ENCODE measurements at regions not wholly inside any gene's neighbourhood (a gene's known extent, or its start where the extent isn't known, plus 50 kb on each side); places are given as distances from the start of the nearest gene placed in this dataset.

- no peaks in the 10 kb centered on the region for H3K36me3 ChIP-seq
- no peaks in the 10 kb centered on the region for H3K9me3 ChIP-seq
- no peak for DNase-seq
- TF ChIP-seq CTCF (IDR thresholded peaks at IDR 0.05) (no peak), POLR2A (IDR thresholded peaks at IDR 0.05) (no peak)
- no peaks in the 10 kb centered on the region for H3K27me3 ChIP-seq
- no peak overlapping the region for H3K27ac ChIP-seq
- H3K4me3 ChIP-seq, result no peak overlapping the region
- H3K4me1 ChIP-seq, result no peaks in the 10 kb centered on the region
Measured at GRCh38 chr5:5887833-5888232, 465.4 kb downstream of the ICE1 start.

GRCh38 chr5:5886812-5887486 lies 464.5 kb downstream of the ICE1 start:
- no peaks in the 10 kb centered on the region for H3K27me3 ChIP-seq
- H3K4me1 ChIP-seq, result no peaks in the 10 kb centered on the region
- DNase-seq, result peak; percentile 35 to 61 (median 57)
- no peaks in the 10 kb centered on the region for H3K9me3 ChIP-seq
- no peak for TF ChIP-seq POLR2A (IDR thresholded peaks at IDR 0.05)
- peak in 5 of 6 experiments; percentile 40 to 71 (median 49) for TF ChIP-seq CTCF (IDR thresholded peaks at IDR 0.05)
- no peak overlapping the region for H3K27ac ChIP-seq
- no peaks in the 10 kb centered on the region for H3K36me3 ChIP-seq
- no peak overlapping the region for H3K4me3 ChIP-seq

- Histone ChIP-seq H3K27ac (no peak overlapping the region), H3K4me1 (no peaks in the 10 kb centered on the region), H3K9me3 (no peaks in the 10 kb centered on the region), H3K27me3 (no peaks in the 10 kb centered on the region), H3K4me3 (no peak overlapping the region), H3K36me3 (no peaks in the 10 kb centered on the region)
- DNase-seq, result no peak
- no peak for TF ChIP-seq POLR2A (IDR thresholded peaks at IDR 0.05)
- TF ChIP-seq CTCF (IDR thresholded peaks at IDR 0.05), result no peak
Measured at GRCh38 chr5:5886353-5886752, 463.9 kb downstream of the ICE1 start.

GRCh38 chr5:5885782-5886181 lies 463.3 kb downstream of the ICE1 start:
- H3K27me3 ChIP-seq, result no peaks in the 10 kb centered on the region
- no peak overlapping the region for H3K27ac ChIP-seq
- H3K4me1 ChIP-seq, result no peaks in the 10 kb centered on the region
- TF ChIP-seq CTCF (IDR thresholded peaks at IDR 0.05) (no peak), POLR2A (IDR thresholded peaks at IDR 0.05) (no peak)
- H3K36me3 ChIP-seq, result no peaks in the 10 kb centered on the region
- H3K9me3 ChIP-seq, result no peaks in the 10 kb centered on the region
- H3K4me3 ChIP-seq, result no peak overlapping the region
- no peak for DNase-seq

- no peak for DNase-seq
- H3K4me1 ChIP-seq, result no peaks in the 10 kb centered on the region
- no peaks in the 10 kb centered on the region for H3K9me3 ChIP-seq
- no peak for TF ChIP-seq POLR2A (IDR thresholded peaks at IDR 0.05)
- TF ChIP-seq CTCF (IDR thresholded peaks at IDR 0.05), result no peak
- H3K4me3 ChIP-seq, result no peak overlapping the region
- no peak overlapping the region for H3K27ac ChIP-seq
- no peaks in the 10 kb centered on the region for H3K36me3 ChIP-seq
- H3K27me3 ChIP-seq, result no peaks in the 10 kb centered on the region
Measured at GRCh38 chr5:5884593-5884992, 462.1 kb downstream of the ICE1 start.

- H3K36me3 ChIP-seq, result no peaks in the 10 kb centered on the region
- no peaks in the 10 kb centered on the region for H3K27me3 ChIP-seq
- no peaks in the 10 kb centered on the region for H3K4me1 ChIP-seq
- TF ChIP-seq POLR2A (IDR thresholded peaks at IDR 0.05) (no peak), CTCF (IDR thresholded peaks at IDR 0.05) (no peak)
- H3K27ac ChIP-seq, result no peak overlapping the region
- H3K9me3 ChIP-seq, result no peaks in the 10 kb centered on the region
- no peak for DNase-seq
- H3K4me3 ChIP-seq, result no peak overlapping the region
Measured at GRCh38 chr5:5883562-5883961, 461.1 kb downstream of the ICE1 start.

Measured in Peyer's patch (tissue), 4 donors.